GM23338 (cell line): ENCODE measurements at regions not wholly inside any gene's neighbourhood (a gene's known extent, or its start where the extent isn't known, plus 50 kb on each side); places are given as distances from the start of the nearest gene placed in this dataset.

Source experiments
- ATAC-seq: fragments of 200-7000 bp; cut with Tn5 transposase; 3 replicates; pipeline ENCODE4 v1.9.1; 2020
- DNase-seq: peaks from one replicate; pipeline ENCODE4 v3.0.0-alpha.2; 2015; ENCODE audit warnings: low spot score
- H2AFZ ChIP-seq: fragments of 200-600 bp; sonication (generic); 2 replicates; pipeline ENCODE4 v1.8.0; 2016; ENCODE audit warnings: antibody characterized with exemption, mild to moderate bottlenecking, moderate library complexity
- H3F3A ChIP-seq: fragments of 200-600 bp; sonication (generic); replicated peaks from 2 replicates; pipeline ENCODE4 v1.8.0; 2017; ENCODE audit warnings: antibody characterized with exemption, mixed run types, low read depth
- H3K27ac ChIP-seq: fragments of 200-600 bp; sonication (generic); 2 replicates; pipeline ENCODE4 v1.6.1; 2016; ENCODE audit warnings: low read depth
- H3K27me3 ChIP-seq: fragments of 200-600 bp; sonication (generic); 2 replicates; pipeline ENCODE4 v1.8.0; 2016; ENCODE audit warnings: mild to moderate bottlenecking, mixed run types, moderate library complexity; ENCODE audit not compliant: insufficient read depth
- H3K36me3 ChIP-seq: fragments of 200-600 bp; sonication (generic); 2 replicates; pipeline ENCODE4 v1.8.0; 2016; ENCODE audit warnings: mild to moderate bottlenecking; ENCODE audit not compliant: insufficient read depth
- H3K4me1 ChIP-seq: fragments of 200-600 bp; sonication (generic); 2 replicates; pipeline ENCODE4 v1.8.0; 2016; ENCODE audit warnings: mild to moderate bottlenecking, moderate library complexity; ENCODE audit not compliant: insufficient read depth
- H3K4me2 ChIP-seq: fragments of 200-600 bp; sonication (generic); 2 replicates; pipeline ENCODE4 v1.7.1; 2017; ENCODE audit warnings: mixed run types
- H3K4me3 ChIP-seq: fragments of 200-600 bp; sonication (generic); 2 replicates; pipeline ENCODE4 v1.6.1; 2016; ENCODE audit warnings: mixed run types
- H3K79me2 ChIP-seq: fragments of 200-600 bp; sonication (generic); replicated peaks from 2 replicates; pipeline ENCODE4 v1.8.0; 2017; ENCODE audit warnings: mild to moderate bottlenecking; ENCODE audit not compliant: insufficient read depth
- H3K9me2 ChIP-seq: fragments of 200-600 bp; sonication (generic); 2 replicates; pipeline ENCODE4 v1.8.0; 2017; ENCODE audit not compliant: insufficient read depth
- H4K20me1 ChIP-seq: fragments of 200-600 bp; sonication (generic); replicated peaks from 2 replicates; pipeline ENCODE4 v1.8.0; 2017; ENCODE audit warnings: mild to moderate bottlenecking; ENCODE audit not compliant: insufficient read depth
- H3K27ac Mint-ChIP-seq: 2 replicates; pipeline ENCODE4 v1.8.0; 2020; ENCODE audit warnings: inconsistent platforms, mild to moderate bottlenecking, moderate library complexity, mixed read lengths
- H3K27me3 Mint-ChIP-seq: 3 replicates; pipeline ENCODE4 v1.8.0; 2022; ENCODE audit warnings: low read depth, mild to moderate bottlenecking, moderate library complexity, mixed read lengths, inconsistent platforms; ENCODE audit not compliant: insufficient read depth, poor library complexity
- H3K36me3 Mint-ChIP-seq: 3 replicates; pipeline ENCODE4 v1.8.0; 2021; ENCODE audit warnings: low read depth, mild to moderate bottlenecking, inconsistent platforms, moderate library complexity, mixed read lengths
- H3K4me1 Mint-ChIP-seq: 3 replicates; pipeline ENCODE4 v1.8.0; 2020; ENCODE audit warnings: mild to moderate bottlenecking, inconsistent platforms, mixed read lengths
- H3K4me3 Mint-ChIP-seq: 3 replicates; pipeline ENCODE4 v1.8.0; 2021; ENCODE audit warnings: moderate library complexity, mild to moderate bottlenecking, inconsistent platforms, mixed read lengths
- H3K9me3 Mint-ChIP-seq: 3 replicates; pipeline ENCODE4 v1.8.0; 2020; ENCODE audit warnings: moderate library complexity, mild to moderate bottlenecking, inconsistent platforms, mixed read lengths
- CREB1 ChIP-seq: fragments of 250-450 bp; sonication (Bioruptor Pico); IDR thresholded peaks from 2 replicates; pipeline ENCODE4 v1.5.0; 2020; ENCODE audit warnings: low read depth, mild to moderate bottlenecking, moderate library complexity
- EZH2 ChIP-seq: fragments of 200-600 bp; sonication (generic); IDR thresholded peaks from one replicate; pipeline ENCODE4 v1.8.0; 2017; ENCODE audit warnings: antibody characterized with exemption, mild to moderate bottlenecking, low read depth; ENCODE audit not compliant: unreplicated experiment
- JUNB ChIP-seq: IDR thresholded peaks from one replicate; pipeline ENCODE4 v1.6.1; 2016; ENCODE audit warnings: antibody characterized with exemption; ENCODE audit not compliant: unreplicated experiment
- NANOG ChIP-seq: IDR thresholded peaks from 2 replicates; pipeline ENCODE4 v1.6.1; 2016; ENCODE audit warnings: antibody characterized with exemption, borderline replicate concordance
- REST ChIP-seq: IDR thresholded peaks from one replicate; pipeline ENCODE4 v1.6.1; 2018; ENCODE audit warnings: antibody characterized with exemption; ENCODE audit not compliant: unreplicated experiment
- STAT1 ChIP-seq: IDR thresholded peaks from one replicate; pipeline ENCODE4 v1.6.1; 2016; ENCODE audit warnings: antibody characterized with exemption; ENCODE audit not compliant: unreplicated experiment
- ZNF114 ChIP-seq: fragments of 250-450 bp; sonication (Bioruptor Pico); IDR thresholded peaks from 2 replicates; pipeline ENCODE4 v1.5.0; 2020; ENCODE audit warnings: mild to moderate bottlenecking, moderate library complexity
- ZNF331 ChIP-seq: fragments of 250-450 bp; sonication (Bioruptor Pico); IDR thresholded peaks from 2 replicates; pipeline ENCODE4 v1.5.0; 2020; ENCODE audit warnings: low read depth, mild to moderate bottlenecking, moderate library complexity
- TF ChIP-seq, protein P1 (sequence below): IDR thresholded peaks from 2 replicates; pipeline ENCODE4 v1.6.1; 2016; ENCODE audit warnings: antibody characterized with exemption
- TF ChIP-seq, protein P2 (sequence below): fragments of 250-450 bp; sonication (Bioruptor Pico); IDR thresholded peaks from 2 replicates; pipeline ENCODE4 v1.5.0; 2020; ENCODE audit warnings: mild to moderate bottlenecking, moderate library complexity
- TF ChIP-seq, protein P3 (sequence below), 2 experiments: fragments of 200-600 bp in 1 of 2; sonication (generic) in 1 of 2; conservative IDR thresholded peaks; 2 replicates each; pipeline versions ENCODE4 v1.5.1 to v1.6.1; 2016 to 2017; ENCODE audit warnings: antibody characterized with exemption in 2 of 2, low read depth in 2 of 2, mild to moderate bottlenecking in 2 of 2, moderate library complexity in 1 of 2

- Mint-ChIP-seq H3K4me3 (no peak overlapping the region), H3K4me1 (peaks cover 11% of the 10 kb centered on the region), H3K27ac (no peak overlapping the region), H3K36me3 (no peaks in the 10 kb centered on the region), H3K27me3 (no peaks in the 10 kb centered on the region), H3K9me3 (peaks cover 2% of the 10 kb centered on the region)
- Histone ChIP-seq H3K79me2 (no peaks in the 10 kb centered on the region), H3K27me3 (no peaks in the 10 kb centered on the region), H3K9me2 (no peaks in the 10 kb centered on the region), H3K27ac (no peak overlapping the region), H2AFZ (no peak overlapping the region), H3K4me3 (no peak overlapping the region), H3K36me3 (no peaks in the 10 kb centered on the region), H4K20me1 (no peaks in the 10 kb centered on the region), H3F3A (no peaks in the 10 kb centered on the region), H3K4me2 (no peak overlapping the region), H3K4me1 (no peaks in the 10 kb centered on the region)
- no peak for ATAC-seq
- DNase-seq, result no peak
- TF ChIP-seq STAT1 (no peak), ZNF114 (no peak), NANOG (no peak), EZH2 (no peak), CREB1 (CRISPR knock-in tag) (no peak), ZNF331 (CRISPR knock-in tag) (no peak), JUNB (no peak), REST (no peak)
- TF ChIP-seq, protein P1, sequence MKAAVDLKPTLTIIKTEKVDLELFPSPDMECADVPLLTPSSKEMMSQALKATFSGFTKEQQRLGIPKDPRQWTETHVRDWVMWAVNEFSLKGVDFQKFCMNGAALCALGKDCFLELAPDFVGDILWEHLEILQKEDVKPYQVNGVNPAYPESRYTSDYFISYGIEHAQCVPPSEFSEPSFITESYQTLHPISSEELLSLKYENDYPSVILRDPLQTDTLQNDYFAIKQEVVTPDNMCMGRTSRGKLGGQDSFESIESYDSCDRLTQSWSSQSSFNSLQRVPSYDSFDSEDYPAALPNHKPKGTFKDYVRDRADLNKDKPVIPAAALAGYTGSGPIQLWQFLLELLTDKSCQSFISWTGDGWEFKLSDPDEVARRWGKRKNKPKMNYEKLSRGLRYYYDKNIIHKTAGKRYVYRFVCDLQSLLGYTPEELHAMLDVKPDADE, result no peak
- TF ChIP-seq, protein P2, sequence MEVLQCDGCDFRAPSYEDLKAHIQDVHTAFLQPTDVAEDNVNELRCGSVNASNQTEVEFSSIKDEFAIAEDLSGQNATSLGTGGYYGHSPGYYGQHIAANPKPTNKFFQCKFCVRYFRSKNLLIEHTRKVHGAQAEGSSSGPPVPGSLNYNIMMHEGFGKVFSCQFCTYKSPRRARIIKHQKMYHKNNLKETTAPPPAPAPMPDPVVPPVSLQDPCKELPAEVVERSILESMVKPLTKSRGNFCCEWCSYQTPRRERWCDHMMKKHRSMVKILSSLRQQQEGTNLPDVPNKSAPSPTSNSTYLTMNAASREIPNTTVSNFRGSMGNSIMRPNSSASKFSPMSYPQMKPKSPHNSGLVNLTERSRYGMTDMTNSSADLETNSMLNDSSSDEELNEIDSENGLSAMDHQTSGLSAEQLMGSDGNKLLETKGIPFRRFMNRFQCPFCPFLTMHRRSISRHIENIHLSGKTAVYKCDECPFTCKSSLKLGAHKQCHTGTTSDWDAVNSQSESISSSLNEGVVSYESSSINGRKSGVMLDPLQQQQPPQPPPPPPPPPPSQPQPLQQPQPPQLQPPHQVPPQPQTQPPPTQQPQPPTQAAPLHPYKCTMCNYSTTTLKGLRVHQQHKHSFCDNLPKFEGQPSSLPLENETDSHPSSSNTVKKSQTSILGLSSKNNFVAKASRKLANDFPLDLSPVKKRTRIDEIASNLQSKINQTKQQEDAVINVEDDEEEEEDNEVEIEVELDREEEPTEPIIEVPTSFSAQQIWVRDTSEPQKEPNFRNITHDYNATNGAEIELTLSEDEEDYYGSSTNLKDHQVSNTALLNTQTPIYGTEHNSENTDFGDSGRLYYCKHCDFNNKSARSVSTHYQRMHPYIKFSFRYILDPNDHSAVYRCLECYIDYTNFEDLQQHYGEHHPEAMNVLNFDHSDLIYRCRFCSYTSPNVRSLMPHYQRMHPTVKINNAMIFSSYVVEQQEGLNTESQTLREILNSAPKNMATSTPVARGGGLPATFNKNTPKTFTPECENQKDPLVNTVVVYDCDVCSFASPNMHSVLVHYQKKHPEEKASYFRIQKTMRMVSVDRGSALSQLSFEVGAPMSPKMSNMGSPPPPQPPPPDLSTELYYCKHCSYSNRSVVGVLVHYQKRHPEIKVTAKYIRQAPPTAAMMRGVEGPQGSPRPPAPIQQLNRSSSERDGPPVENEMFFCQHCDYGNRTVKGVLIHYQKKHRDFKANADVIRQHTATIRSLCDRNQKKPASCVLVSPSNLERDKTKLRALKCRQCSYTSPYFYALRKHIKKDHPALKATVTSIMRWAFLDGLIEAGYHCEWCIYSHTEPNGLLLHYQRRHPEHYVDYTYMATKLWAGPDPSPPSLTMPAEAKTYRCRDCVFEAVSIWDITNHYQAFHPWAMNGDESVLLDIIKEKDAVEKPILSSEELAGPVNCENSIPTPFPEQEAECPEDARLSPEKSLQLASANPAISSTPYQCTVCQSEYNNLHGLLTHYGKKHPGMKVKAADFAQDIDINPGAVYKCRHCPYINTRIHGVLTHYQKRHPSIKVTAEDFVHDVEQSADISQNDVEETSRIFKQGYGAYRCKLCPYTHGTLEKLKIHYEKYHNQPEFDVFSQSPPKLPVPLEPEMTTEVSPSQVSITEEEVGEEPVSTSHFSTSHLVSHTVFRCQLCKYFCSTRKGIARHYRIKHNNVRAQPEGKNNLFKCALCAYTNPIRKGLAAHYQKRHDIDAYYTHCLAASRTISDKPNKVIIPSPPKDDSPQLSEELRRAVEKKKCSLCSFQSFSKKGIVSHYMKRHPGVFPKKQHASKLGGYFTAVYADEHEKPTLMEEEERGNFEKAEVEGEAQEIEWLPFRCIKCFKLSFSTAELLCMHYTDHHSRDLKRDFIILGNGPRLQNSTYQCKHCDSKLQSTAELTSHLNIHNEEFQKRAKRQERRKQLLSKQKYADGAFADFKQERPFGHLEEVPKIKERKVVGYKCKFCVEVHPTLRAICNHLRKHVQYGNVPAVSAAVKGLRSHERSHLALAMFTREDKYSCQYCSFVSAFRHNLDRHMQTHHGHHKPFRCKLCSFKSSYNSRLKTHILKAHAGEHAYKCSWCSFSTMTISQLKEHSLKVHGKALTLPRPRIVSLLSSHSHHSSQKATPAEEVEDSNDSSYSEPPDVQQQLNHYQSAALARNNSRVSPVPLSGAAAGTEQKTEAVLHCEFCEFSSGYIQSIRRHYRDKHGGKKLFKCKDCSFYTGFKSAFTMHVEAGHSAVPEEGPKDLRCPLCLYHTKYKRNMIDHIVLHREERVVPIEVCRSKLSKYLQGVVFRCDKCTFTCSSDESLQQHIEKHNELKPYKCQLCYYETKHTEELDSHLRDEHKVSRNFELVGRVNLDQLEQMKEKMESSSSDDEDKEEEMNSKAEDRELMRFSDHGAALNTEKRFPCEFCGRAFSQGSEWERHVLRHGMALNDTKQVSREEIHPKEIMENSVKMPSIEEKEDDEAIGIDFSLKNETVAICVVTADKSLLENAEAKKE (CRISPR knock-in tag), result no peak
- TF ChIP-seq, protein P3, sequence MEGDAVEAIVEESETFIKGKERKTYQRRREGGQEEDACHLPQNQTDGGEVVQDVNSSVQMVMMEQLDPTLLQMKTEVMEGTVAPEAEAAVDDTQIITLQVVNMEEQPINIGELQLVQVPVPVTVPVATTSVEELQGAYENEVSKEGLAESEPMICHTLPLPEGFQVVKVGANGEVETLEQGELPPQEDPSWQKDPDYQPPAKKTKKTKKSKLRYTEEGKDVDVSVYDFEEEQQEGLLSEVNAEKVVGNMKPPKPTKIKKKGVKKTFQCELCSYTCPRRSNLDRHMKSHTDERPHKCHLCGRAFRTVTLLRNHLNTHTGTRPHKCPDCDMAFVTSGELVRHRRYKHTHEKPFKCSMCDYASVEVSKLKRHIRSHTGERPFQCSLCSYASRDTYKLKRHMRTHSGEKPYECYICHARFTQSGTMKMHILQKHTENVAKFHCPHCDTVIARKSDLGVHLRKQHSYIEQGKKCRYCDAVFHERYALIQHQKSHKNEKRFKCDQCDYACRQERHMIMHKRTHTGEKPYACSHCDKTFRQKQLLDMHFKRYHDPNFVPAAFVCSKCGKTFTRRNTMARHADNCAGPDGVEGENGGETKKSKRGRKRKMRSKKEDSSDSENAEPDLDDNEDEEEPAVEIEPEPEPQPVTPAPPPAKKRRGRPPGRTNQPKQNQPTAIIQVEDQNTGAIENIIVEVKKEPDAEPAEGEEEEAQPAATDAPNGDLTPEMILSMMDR (conservative IDR thresholded peaks at IDR 0.05; ENCODE audit: low read depth in 2 of 2), result no peak
Observed at GRCh38 chr2:344811-345210, 56.9 kb upstream of the ALKAL2 start.
